Gastroesophageal sphincter (tissue), 4 donors: ENCODE measurements at regions not wholly inside any gene's neighbourhood (a gene's known extent, or its start where the extent isn't known, plus 50 kb on each side); places are given as distances from the start of the nearest gene placed in this dataset.

Experiments
- ATAC-seq: fragments of 150-250 bp; one replicate; pipeline ENCODE4 v1.9.1; 2016; ENCODE audit warnings: mild to moderate bottlenecking, moderate library complexity
- H3K27ac ChIP-seq, 4 donors: fragments of 200-600 bp; sonication (generic) in 3 of 4; 1 replicate in 3 of 4; 2 replicates in 1 of 4; pipeline ENCODE4 v1.5.1; 2016 to 2019
- H3K27me3 ChIP-seq: fragments of 200-600 bp; sonication (generic); one replicate; pipeline ENCODE4 v1.5.1; 2019
- H3K36me3 ChIP-seq, 2 donors: fragments of 200-600 bp; sonication (generic); one replicate each; pipeline ENCODE4 v1.5.1; 2019; ENCODE audit warnings: control low read depth in 1 of 2
- H3K4me1 ChIP-seq, 3 donors: fragments of 200-600 bp; sonication (generic); 1 replicate in 2 of 3; 2 replicates in 1 of 3; pipeline ENCODE4 v1.5.1; 2016 to 2019; ENCODE audit warnings: control low read depth in 2 of 3
- H3K4me3 ChIP-seq, 2 donors: fragments of 200-600 bp; sonication (generic); one replicate each; pipeline ENCODE4 v1.5.1; 2019; ENCODE audit warnings: mild to moderate bottlenecking in 1 of 2, moderate library complexity in 1 of 2
- H3K9me3 ChIP-seq, 3 donors: fragments of 200-600 bp; sonication (generic); one replicate each; pipeline ENCODE4 v1.5.1; 2017 to 2019; ENCODE audit warnings: control low read depth in 2 of 3
- EP300 ChIP-seq: sonication (generic); formaldehyde crosslinking; IDR thresholded peaks from one replicate; pipeline ENCODE4 v1.6.1; 2017; ENCODE audit warnings: antibody characterized with exemption, mild to moderate bottlenecking
- POLR2A ChIP-seq, 2 donors: fragments of 450-650 bp; IDR thresholded peaks; one replicate each; pipeline ENCODE4 v1.6.1; 2017; ENCODE audit warnings: antibody characterized with exemption in 2 of 2, mild to moderate bottlenecking in 2 of 2, moderate library complexity in 1 of 2
- POLR2AphosphoS5 ChIP-seq: sonication (generic); formaldehyde crosslinking; IDR thresholded peaks from one replicate; pipeline ENCODE4 v1.6.1; 2017; ENCODE audit warnings: antibody characterized with exemption
- WGBS, 2 donors: methylation state at CpG; one replicate each; pipeline ENCODE4 v1.1.5; 2018; ENCODE audit warnings: low coverage in 1 of 2; 5-methylcytosine and 5-hydroxymethylcytosine counted together
- TF ChIP-seq, protein P1 (sequence below), 4 experiments: fragments of 200-600 bp in 2 of 4; fragments of 450-650 bp in 2 of 4; sonication (generic) in 1 of 4; IDR thresholded peaks; one replicate each; pipeline ENCODE4 v1.5.1; 2017 to 2019; ENCODE audit warnings: antibody characterized with exemption in 4 of 4, mild to moderate bottlenecking in 2 of 4, moderate library complexity in 2 of 4

DNA sequence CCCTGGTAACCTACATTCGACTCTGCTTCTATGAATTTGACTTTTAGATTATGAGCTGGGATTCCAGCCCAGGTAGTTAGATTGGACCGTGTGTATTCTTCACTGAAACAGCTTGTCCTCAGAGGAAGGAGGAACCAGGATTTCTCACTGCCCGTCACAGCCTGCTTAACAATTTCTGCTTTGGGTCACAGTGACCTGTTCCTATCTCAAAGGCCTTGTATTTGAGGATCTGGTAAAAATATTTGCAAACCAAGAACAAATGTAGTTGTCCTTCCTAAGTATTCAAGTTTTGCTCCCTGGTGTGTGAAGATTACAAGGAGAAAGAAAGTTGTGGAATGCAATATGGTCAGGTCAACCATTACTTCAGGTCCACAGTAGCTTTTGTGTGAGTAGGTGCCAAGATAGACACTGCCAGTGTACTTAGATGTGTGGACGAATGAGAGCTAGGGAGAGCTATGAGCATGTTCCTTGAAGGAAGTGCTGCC is 55.1 kb downstream of the KIF4B start:
- no peaks in the 10 kb centered on the region for H3K36me3 ChIP-seq
- no peak overlapping the region for H3K4me3 ChIP-seq
- H3K27me3 ChIP-seq, result no peaks in the 10 kb centered on the region
- no peaks in the 10 kb centered on the region for H3K9me3 ChIP-seq
- H3K27ac ChIP-seq, result no peak overlapping the region
- no peaks in the 10 kb centered on the region for H3K4me1 ChIP-seq
- TF ChIP-seq EP300 (no peak), POLR2A (IDR thresholded peaks at IDR 0.05) (no peak), POLR2AphosphoS5 (no peak)
- TF ChIP-seq, protein P1, sequence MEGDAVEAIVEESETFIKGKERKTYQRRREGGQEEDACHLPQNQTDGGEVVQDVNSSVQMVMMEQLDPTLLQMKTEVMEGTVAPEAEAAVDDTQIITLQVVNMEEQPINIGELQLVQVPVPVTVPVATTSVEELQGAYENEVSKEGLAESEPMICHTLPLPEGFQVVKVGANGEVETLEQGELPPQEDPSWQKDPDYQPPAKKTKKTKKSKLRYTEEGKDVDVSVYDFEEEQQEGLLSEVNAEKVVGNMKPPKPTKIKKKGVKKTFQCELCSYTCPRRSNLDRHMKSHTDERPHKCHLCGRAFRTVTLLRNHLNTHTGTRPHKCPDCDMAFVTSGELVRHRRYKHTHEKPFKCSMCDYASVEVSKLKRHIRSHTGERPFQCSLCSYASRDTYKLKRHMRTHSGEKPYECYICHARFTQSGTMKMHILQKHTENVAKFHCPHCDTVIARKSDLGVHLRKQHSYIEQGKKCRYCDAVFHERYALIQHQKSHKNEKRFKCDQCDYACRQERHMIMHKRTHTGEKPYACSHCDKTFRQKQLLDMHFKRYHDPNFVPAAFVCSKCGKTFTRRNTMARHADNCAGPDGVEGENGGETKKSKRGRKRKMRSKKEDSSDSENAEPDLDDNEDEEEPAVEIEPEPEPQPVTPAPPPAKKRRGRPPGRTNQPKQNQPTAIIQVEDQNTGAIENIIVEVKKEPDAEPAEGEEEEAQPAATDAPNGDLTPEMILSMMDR (IDR thresholded peaks at IDR 0.05), result no peak
- WGBS, 2 donors, result 48 to 75% methylated on average over 3 to 4 of the region's 4 CpGs
- ATAC-seq, result no peak

DNA sequence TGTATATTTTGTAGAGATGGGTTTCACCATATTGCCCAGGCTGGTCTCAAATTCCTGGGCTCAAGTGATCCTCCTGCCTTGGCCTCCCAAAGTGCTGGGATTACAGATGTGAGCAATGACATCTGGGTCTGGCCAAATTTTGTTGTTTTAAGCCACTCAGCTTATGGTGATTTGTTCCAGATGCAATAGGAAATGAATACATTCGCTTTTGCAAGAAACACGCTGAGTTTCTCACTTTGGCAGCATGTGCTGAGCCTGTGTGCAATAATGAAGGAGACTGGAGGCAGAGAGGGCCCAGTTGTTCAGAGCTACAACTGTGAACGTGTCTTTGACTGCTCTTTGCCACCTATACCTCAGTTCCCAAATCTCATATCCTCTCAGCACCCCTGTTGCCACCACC is 56.4 kb downstream of the KIF4B start:
- no peaks in the 10 kb centered on the region for H3K4me1 ChIP-seq
- no peak for TF ChIP-seq POLR2AphosphoS5
- TF ChIP-seq, protein P1 (IDR thresholded peaks at IDR 0.05), result no peak
- TF ChIP-seq EP300, result no peak
- TF ChIP-seq POLR2A (IDR thresholded peaks at IDR 0.05), result no peak
- H3K27me3 ChIP-seq, result no peaks in the 10 kb centered on the region
- no peak overlapping the region for H3K4me3 ChIP-seq
- no peak for ATAC-seq
- no peaks in the 10 kb centered on the region for H3K36me3 ChIP-seq
- no peaks in the 10 kb centered on the region for H3K9me3 ChIP-seq
- WGBS, 2 donors, result 14 to 67% methylated on average over 1 of the region's 3 CpGs
- no peak overlapping the region for H3K27ac ChIP-seq

DNA sequence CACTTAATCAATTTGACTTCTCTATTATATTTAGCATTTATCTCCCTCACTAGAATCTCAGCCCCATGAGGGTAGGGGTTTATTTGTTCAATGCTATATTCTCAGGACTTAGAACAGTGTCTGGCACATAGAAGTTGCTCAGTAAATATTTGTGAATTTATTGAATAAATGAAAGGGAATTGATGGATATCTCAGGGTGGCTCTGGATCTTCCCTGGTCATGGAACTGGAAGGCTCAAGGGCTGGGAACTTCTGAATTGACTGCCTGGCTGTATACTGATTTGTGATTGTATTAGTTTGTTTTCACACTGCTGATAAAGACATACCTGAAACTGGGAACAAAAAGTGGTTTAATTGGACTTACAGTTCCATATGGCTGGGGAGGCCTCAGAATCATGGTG is 57.2 kb downstream of the KIF4B start:
- H3K36me3 ChIP-seq, result no peaks in the 10 kb centered on the region
- H3K27me3 ChIP-seq, result no peaks in the 10 kb centered on the region
- H3K27ac ChIP-seq, result no peak overlapping the region
- ATAC-seq, result no peak
- no peak for TF ChIP-seq EP300
- TF ChIP-seq POLR2A (IDR thresholded peaks at IDR 0.05), result no peak
- no peak for TF ChIP-seq POLR2AphosphoS5
- TF ChIP-seq, protein P1 (IDR thresholded peaks at IDR 0.05), result no peak
- no peak overlapping the region for H3K4me3 ChIP-seq
- no peaks in the 10 kb centered on the region for H3K4me1 ChIP-seq
- H3K9me3 ChIP-seq, result no peaks in the 10 kb centered on the region

DNA sequence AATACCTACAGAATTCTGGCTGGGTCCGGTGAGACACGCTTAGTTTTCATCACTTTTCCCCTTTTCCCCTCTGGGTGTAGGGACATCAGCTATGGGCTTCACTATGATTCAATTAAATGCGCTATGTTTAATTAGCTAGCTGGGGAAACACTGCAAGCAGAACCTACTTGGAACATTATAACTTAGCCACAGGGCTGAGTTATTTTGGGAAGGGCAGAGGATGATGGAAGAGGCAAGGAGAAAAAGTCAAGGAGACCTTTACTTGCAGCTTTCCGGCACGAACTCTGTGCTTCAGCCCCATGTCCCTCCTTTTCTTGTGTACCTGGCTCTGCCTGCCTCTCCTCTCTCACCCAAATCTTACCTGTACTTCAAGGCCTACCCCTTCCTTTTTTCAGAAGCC is 62.8 kb downstream of the KIF4B start:
- Histone ChIP-seq H3K27me3 (peaks cover 6% of the 10 kb centered on the region), H3K9me3 (no peaks in the 10 kb centered on the region), H3K4me1 (no peaks in the 10 kb centered on the region), H3K4me3 (no peak overlapping the region), H3K36me3 (no peaks in the 10 kb centered on the region), H3K27ac (no peak overlapping the region)
- no peak for ATAC-seq
- no peak for TF ChIP-seq POLR2AphosphoS5
- TF ChIP-seq EP300, result no peak
- TF ChIP-seq, protein P1 (IDR thresholded peaks at IDR 0.05), result no peak
- TF ChIP-seq POLR2A (IDR thresholded peaks at IDR 0.05), result no peak
- 92 to 98% methylated on average over 5 of the region's 5 CpGs for WGBS, 2 donors

DNA sequence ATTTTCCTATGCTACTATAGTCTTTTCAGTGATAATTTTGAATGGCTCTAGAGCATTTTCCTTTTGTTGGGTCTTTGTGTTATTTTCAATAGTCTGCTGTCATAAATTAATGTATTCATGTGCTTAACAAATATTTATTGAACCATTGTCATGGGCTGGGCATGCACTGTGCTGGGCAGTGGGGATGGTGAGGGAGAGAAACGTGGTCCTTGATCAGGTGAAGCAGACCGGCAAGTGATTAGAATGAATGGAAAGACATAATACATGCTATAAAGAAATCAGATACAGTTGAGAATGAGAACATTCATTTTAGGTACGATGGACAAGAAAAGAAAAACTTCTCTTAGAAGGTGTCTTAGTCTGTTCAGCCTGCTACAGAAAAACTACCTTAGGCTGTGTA is 66.1 kb downstream of the KIF4B start:
- Histone ChIP-seq H3K9me3 (no peaks in the 10 kb centered on the region), H3K4me3 (no peak overlapping the region), H3K4me1 (no peaks in the 10 kb centered on the region), H3K27ac (no peak overlapping the region), H3K36me3 (no peaks in the 10 kb centered on the region), H3K27me3 (peaks cover 6% of the 10 kb centered on the region)
- WGBS, 2 donors, result 69 to 75% methylated on average over 2 to 3 of the region's 3 CpGs
- ATAC-seq, result no peak
- no peak for TF ChIP-seq EP300
- TF ChIP-seq, protein P1 (IDR thresholded peaks at IDR 0.05), result no peak
- TF ChIP-seq POLR2A (IDR thresholded peaks at IDR 0.05), result no peak
- TF ChIP-seq POLR2AphosphoS5, result no peak
